ENCODE measurements at regions not wholly inside any gene's neighbourhood (a gene's known extent, or its start where the extent isn't known, plus 50 kb on each side); places are given as distances from the start of the nearest gene placed in this dataset.

- no peaks in the 10 kb centered on the region for H3K79me1 ChIP-seq (ENCODE audit: low read depth, low read length)
- H3K4me1 ChIP-seq (replicated peaks in 1 of 4; ENCODE audit: control insufficient read depth in 3 of 4, insufficient read depth in 4 of 4, low read length in 3 of 4) = no peaks in the 10 kb centered on the region
- no peak overlapping the region for H2BK120ac ChIP-seq (replicated peaks; ENCODE audit: low read depth, low read length)
- no peak overlapping the region for H2BK12ac ChIP-seq (ENCODE audit: low read depth, low read length)
- no peaks in the 10 kb centered on the region for H3K79me2 ChIP-seq (ENCODE audit: control insufficient read depth in 1 of 2, insufficient read depth in 2 of 2, low read length in 2 of 2)
- peaks cover 0 to 1% (median 0%) of the 10 kb centered on the region in 4 experiments; a peak in 1 of 7 replicates for H3K27me3 ChIP-seq (replicated peaks in 1 of 4; ENCODE audit: control insufficient read depth in 3 of 4, extremely low read depth in 1 of 4, insufficient read depth in 3 of 4, low read length in 3 of 4)
- no peak overlapping the region for H4K8ac ChIP-seq (ENCODE audit: extremely low read depth, insufficient read depth, low read length)
- H2BK15ac ChIP-seq (ENCODE audit: low read length) = no peak overlapping the region
- ChIA-PET CTCF (ENCODE audit: partially characterized antibody) (interaction anchor here (0.6 to 1.9 kb wide), 18 partner anchors 12 to 624 kb away, joined by 3 to 20 read pairs (median 3); partner anchors contain the start of gene ADRA2A), POLR2A (ENCODE audit: partially characterized antibody) (no interaction called here)
- H3K36me3 ChIP-seq (ENCODE audit: control insufficient read depth in 2 of 4, insufficient read depth in 4 of 4, low read length in 3 of 4) = no peaks in the 10 kb centered on the region
- H2BK20ac ChIP-seq (ENCODE audit: low read length) = no peak overlapping the region
- no peak overlapping the region for H4K91ac ChIP-seq (replicated peaks; ENCODE audit: insufficient read length, low read length)
- no peaks in the 10 kb centered on the region for H3K23me2 ChIP-seq (ENCODE audit: low read depth, low read length)
- no peak overlapping the region for H2AFZ ChIP-seq (ENCODE audit: low read length)
- H3K4ac ChIP-seq (replicated peaks; ENCODE audit: insufficient read length, low read depth, low read length) = no peak overlapping the region
- no peak overlapping the region for H3K27ac ChIP-seq (ENCODE audit: low read depth, low read length)
- H3K4me2 ChIP-seq (ENCODE audit: insufficient read depth in 1 of 2, low read depth in 2 of 2, low read length in 2 of 2) = no peak overlapping the region
- peak; percentile 49 to 55 for DNase-seq (ENCODE audit: low read depth in 1 of 2, low spot score in 2 of 2)
- no peak overlapping the region for H3K18ac ChIP-seq (ENCODE audit: extremely low read depth, low read length)
- H3K14ac ChIP-seq (ENCODE audit: insufficient read length) = no peak overlapping the region
- H2BK5ac ChIP-seq (ENCODE audit: low read depth, low read length) = no peak overlapping the region
- H3K56ac ChIP-seq (replicated peaks; ENCODE audit: insufficient read length, low read depth, low read length) = no peak overlapping the region
- H2AK5ac ChIP-seq (ENCODE audit: low read depth, low read length) = no peak overlapping the region
- H3K9me3 ChIP-seq (ENCODE audit: insufficient read depth in 2 of 2, low read depth in 1 of 2, low read length in 1 of 2) = no peaks in the 10 kb centered on the region
- WGBS, 2 experiments (ENCODE audit: extremely low coverage in 1 of 2, insufficient coverage in 1 of 2, insufficient read length in 1 of 2, insufficient replicate concordance in 2 of 2, low coverage in 1 of 2, low lambda C conversion rate in 2 of 2, missing lambda C conversion rate in 1 of 2) = 65% methylated on average over 5 of the region's 5 CpGs; no CpG with 5 or more reads in 1 of the 2 experiments
- H3K23ac ChIP-seq (ENCODE audit: insufficient read length) = no peak overlapping the region
- H3K9ac ChIP-seq (replicated peaks in 1 of 4; ENCODE audit: extremely low read depth in 1 of 4, low read depth in 3 of 4, low read length in 3 of 4) = no peak overlapping the region
- no peak overlapping the region for H3K4me3 ChIP-seq (ENCODE audit: extremely low read depth in 1 of 4, insufficient read depth in 2 of 4, low read depth in 3 of 4, low read length in 4 of 4)
- no peak overlapping the region for H4K5ac ChIP-seq (ENCODE audit: insufficient read length, low read depth, low read length)
- FAIRE-seq = peak; percentile 90
- H4K20me1 ChIP-seq (replicated peaks in 1 of 2; ENCODE audit: control insufficient read depth in 1 of 2, insufficient read depth in 2 of 2, low read length in 2 of 2) = no peaks in the 10 kb centered on the region
- TF ChIP-seq TAF7 (optimal IDR thresholded peaks at IDR 0.05; ENCODE audit: borderline replicate concordance, low read depth, low read length) (no peak), EP300 (IDR thresholded peaks at IDR 0.05; ENCODE audit: borderline replicate concordance in 1 of 2, low read depth in 2 of 2, low read length in 2 of 2) (no peak), RAD21 (IDR thresholded peaks at IDR 0.05 in 1 of 2, conservative IDR thresholded peaks at IDR 0.05 in 1 of 2; ENCODE audit: low read depth in 2 of 2, low read length in 2 of 2) (peak; percentile 96 to 97), NRF1 (IDR thresholded peaks at IDR 0.05; ENCODE audit: low read depth, low read length) (no peak), YY1 (IDR thresholded peaks at IDR 0.05; ENCODE audit: low read depth, low read length) (peak; percentile 42; the same call in 1 of the 2 replicates), JUND (IDR thresholded peaks at IDR 0.05; ENCODE audit: low read length) (peak; percentile 47; the same call in 1 of the 2 replicates), CTCF (IDR thresholded peaks at IDR 0.05; ENCODE audit: control extremely low read depth in 1 of 3, insufficient read depth in 1 of 3, low read depth in 1 of 3, low read length in 3 of 3) (peak; percentile 70 to 99 (median 94)), MAFK (IDR thresholded peaks at IDR 0.05; ENCODE audit: low read depth, low read length) (0 out of 2 replicates have a peak, but pooled peaks have one; percentile 4)
Observed at GRCh38 chr10:111360260-111360925, 283.6 kb downstream of the ADRA2A start.

Measured in H1 (cell line).